ENCODE measurements at regions not wholly inside any gene's neighbourhood (a gene's known extent, or its start where the extent isn't known, plus 50 kb on each side); places are given as distances from the start of the nearest gene placed in this dataset.

GRCh38 chr1:55320891-55321290 lies 105.7 kb upstream of the USP24 start:
- Mint-ChIP-seq H3K27ac (no peak overlapping the region), H3K36me3 (ENCODE audit: low read depth) (no peaks in the 10 kb centered on the region), H3K4me1 (ENCODE audit: low read depth) (peaks cover 3% of the 10 kb centered on the region), H3K27me3 (peaks cover 15% of the 10 kb centered on the region), H3K4me3 (no peak overlapping the region), H3K9me3 (no peaks in the 10 kb centered on the region)
- no peak for DNase-seq

- H3K4me1 Mint-ChIP-seq (ENCODE audit: low read depth), result peaks cover 3% of the 10 kb centered on the region
- peaks cover 4% of the 10 kb centered on the region for H3K27me3 Mint-ChIP-seq
- no peak overlapping the region for H3K27ac Mint-ChIP-seq
- H3K9me3 Mint-ChIP-seq, result no peaks in the 10 kb centered on the region
- H3K4me3 Mint-ChIP-seq, result no peak overlapping the region
- DNase-seq, result no peak
- H3K36me3 Mint-ChIP-seq (ENCODE audit: low read depth), result no peaks in the 10 kb centered on the region
Measured at GRCh38 chr1:55318116-55318817, 103.1 kb upstream of the USP24 start.

- DNase-seq, result no peak
- no peak overlapping the region for H3K4me3 Mint-ChIP-seq
- no peak overlapping the region for H3K27ac Mint-ChIP-seq
- H3K27me3 Mint-ChIP-seq, result peaks cover 3% of the 10 kb centered on the region
- H3K9me3 Mint-ChIP-seq, result no peaks in the 10 kb centered on the region
- H3K36me3 Mint-ChIP-seq (ENCODE audit: low read depth), result no peaks in the 10 kb centered on the region
- H3K4me1 Mint-ChIP-seq (ENCODE audit: low read depth), result peaks cover 3% of the 10 kb centered on the region
Measured at GRCh38 chr1:55317673-55318072, 102.5 kb upstream of the USP24 start.

- Mint-ChIP-seq H3K4me3 (no peak overlapping the region), H3K27me3 (peaks cover 3% of the 10 kb centered on the region), H3K36me3 (ENCODE audit: low read depth) (no peaks in the 10 kb centered on the region), H3K27ac (no peak overlapping the region), H3K9me3 (no peaks in the 10 kb centered on the region), H3K4me1 (ENCODE audit: low read depth) (peaks cover 3% of the 10 kb centered on the region)
- no peak for DNase-seq
Measured at GRCh38 chr1:55316947-55317662, 101.9 kb upstream of the USP24 start.

- peaks cover 3% of the 10 kb centered on the region for H3K27me3 Mint-ChIP-seq
- H3K27ac Mint-ChIP-seq, result no peak overlapping the region
- peaks cover 3% of the 10 kb centered on the region for H3K4me1 Mint-ChIP-seq (ENCODE audit: low read depth)
- no peaks in the 10 kb centered on the region for H3K9me3 Mint-ChIP-seq
- H3K4me3 Mint-ChIP-seq, result no peak overlapping the region
- no peaks in the 10 kb centered on the region for H3K36me3 Mint-ChIP-seq (ENCODE audit: low read depth)
- DNase-seq, result no peak
Measured at GRCh38 chr1:55316502-55316901, 101.3 kb upstream of the USP24 start.

- no peak for DNase-seq
- Mint-ChIP-seq H3K9me3 (no peaks in the 10 kb centered on the region), H3K4me1 (ENCODE audit: low read depth) (peaks cover 9% of the 10 kb centered on the region), H3K27me3 (peaks cover 3% of the 10 kb centered on the region), H3K36me3 (ENCODE audit: low read depth) (no peaks in the 10 kb centered on the region), H3K27ac (no peak overlapping the region), H3K4me3 (no peak overlapping the region)
Measured at GRCh38 chr1:55315552-55315951, 100.4 kb upstream of the USP24 start.

- Mint-ChIP-seq H3K9me3 (no peaks in the 10 kb centered on the region), H3K27ac (no peak overlapping the region), H3K36me3 (ENCODE audit: low read depth) (no peaks in the 10 kb centered on the region), H3K27me3 (peaks cover 3% of the 10 kb centered on the region), H3K4me3 (no peak overlapping the region), H3K4me1 (ENCODE audit: low read depth) (peaks cover 10% of the 10 kb centered on the region)
- DNase-seq, result no peak
Measured at GRCh38 chr1:55314740-55315139, 99.6 kb upstream of the USP24 start.

GRCh38 chr1:55313903-55314302 lies 98.7 kb upstream of the USP24 start:
- Mint-ChIP-seq H3K9me3 (no peaks in the 10 kb centered on the region), H3K27me3 (peaks cover 2% of the 10 kb centered on the region), H3K4me3 (no peak overlapping the region), H3K36me3 (ENCODE audit: low read depth) (no peaks in the 10 kb centered on the region), H3K27ac (no peak overlapping the region), H3K4me1 (ENCODE audit: low read depth) (peaks cover 10% of the 10 kb centered on the region)
- no peak for DNase-seq

GRCh38 chr1:55311979-55312378 lies 96.8 kb upstream of the USP24 start:
- H3K36me3 Mint-ChIP-seq (ENCODE audit: low read depth), result no peaks in the 10 kb centered on the region
- no peak overlapping the region for H3K4me3 Mint-ChIP-seq
- H3K27ac Mint-ChIP-seq, result no peak overlapping the region
- peaks cover 9% of the 10 kb centered on the region for H3K4me1 Mint-ChIP-seq (ENCODE audit: low read depth)
- H3K9me3 Mint-ChIP-seq, result no peaks in the 10 kb centered on the region
- no peak for DNase-seq
- peaks cover 10% of the 10 kb centered on the region for H3K27me3 Mint-ChIP-seq

- Mint-ChIP-seq H3K4me3 (no peak overlapping the region), H3K4me1 (ENCODE audit: low read depth) (peaks cover 7% of the 10 kb centered on the region), H3K36me3 (ENCODE audit: low read depth) (no peaks in the 10 kb centered on the region), H3K9me3 (no peaks in the 10 kb centered on the region), H3K27ac (no peak overlapping the region), H3K27me3 (peaks cover 10% of the 10 kb centered on the region)
- DNase-seq, result no peak
Measured at GRCh38 chr1:55311057-55311641, 96.0 kb upstream of the USP24 start.

- Mint-ChIP-seq H3K36me3 (ENCODE audit: low read depth) (no peaks in the 10 kb centered on the region), H3K4me3 (no peak overlapping the region), H3K27ac (no peak overlapping the region), H3K27me3 (peaks cover 10% of the 10 kb centered on the region), H3K9me3 (no peaks in the 10 kb centered on the region), H3K4me1 (ENCODE audit: low read depth) (peaks cover 9% of the 10 kb centered on the region)
- no peak for DNase-seq
Measured at GRCh38 chr1:55310505-55310971, 95.4 kb upstream of the USP24 start.

GRCh38 chr1:55309786-55310504 lies 94.8 kb upstream of the USP24 start:
- H3K4me1 Mint-ChIP-seq (ENCODE audit: low read depth), result peaks cover 10% of the 10 kb centered on the region
- no peak overlapping the region for H3K4me3 Mint-ChIP-seq
- H3K36me3 Mint-ChIP-seq (ENCODE audit: low read depth), result no peaks in the 10 kb centered on the region
- no peaks in the 10 kb centered on the region for H3K9me3 Mint-ChIP-seq
- H3K27ac Mint-ChIP-seq, result no peak overlapping the region
- no peak for DNase-seq
- H3K27me3 Mint-ChIP-seq, result peaks cover 16% of the 10 kb centered on the region

- no peak for DNase-seq
- H3K4me1 Mint-ChIP-seq (ENCODE audit: low read depth), result peaks cover 10% of the 10 kb centered on the region
- H3K4me3 Mint-ChIP-seq, result no peak overlapping the region
- peaks cover 19% of the 10 kb centered on the region for H3K27me3 Mint-ChIP-seq
- no peak overlapping the region for H3K27ac Mint-ChIP-seq
- no peaks in the 10 kb centered on the region for H3K36me3 Mint-ChIP-seq (ENCODE audit: low read depth)
- H3K9me3 Mint-ChIP-seq, result no peaks in the 10 kb centered on the region
Measured at GRCh38 chr1:55309053-55309452, 93.9 kb upstream of the USP24 start.

GRCh38 chr1:55305735-55306134 lies 90.6 kb upstream of the USP24 start:
- Mint-ChIP-seq H3K9me3 (no peaks in the 10 kb centered on the region), H3K36me3 (ENCODE audit: low read depth) (no peaks in the 10 kb centered on the region), H3K4me1 (ENCODE audit: low read depth) (peaks cover 6% of the 10 kb centered on the region), H3K4me3 (no peak overlapping the region), H3K27me3 (peaks cover 19% of the 10 kb centered on the region), H3K27ac (no peak overlapping the region)
- no peak for DNase-seq

Measured in activated T-cell treated with anti-CD3 and anti-CD28 coated beads, Interleukin-2, amount 50 U/mL, for 24 hours (primary cell).